ENCODE measurements at regions not wholly inside any gene's neighbourhood (a gene's known extent, or its start where the extent isn't known, plus 50 kb on each side); places are given as distances from the start of the nearest gene placed in this dataset.

- Mint-ChIP-seq H3K27me3 (ENCODE audit: low read depth) (peaks cover 36% of the 10 kb centered on the region), H3K36me3 (ENCODE audit: low read depth) (no peaks in the 10 kb centered on the region), H3K27ac (ENCODE audit: unreplicated experiment) (no peak overlapping the region), H3K4me1 (peaks cover 5% of the 10 kb centered on the region), H3K9me3 (peaks cover 3% of the 10 kb centered on the region), H3K4me3 (no peak overlapping the region)
- no peak for DNase-seq (ENCODE audit: low read depth, low spot score)
- TF ChIP-seq CTCF (conservative IDR thresholded peaks at IDR 0.05), result no peak
These were observed 301.4 kb downstream of the TENT4A start for GRCh38 chr5:7014611-7015010.

DNA sequence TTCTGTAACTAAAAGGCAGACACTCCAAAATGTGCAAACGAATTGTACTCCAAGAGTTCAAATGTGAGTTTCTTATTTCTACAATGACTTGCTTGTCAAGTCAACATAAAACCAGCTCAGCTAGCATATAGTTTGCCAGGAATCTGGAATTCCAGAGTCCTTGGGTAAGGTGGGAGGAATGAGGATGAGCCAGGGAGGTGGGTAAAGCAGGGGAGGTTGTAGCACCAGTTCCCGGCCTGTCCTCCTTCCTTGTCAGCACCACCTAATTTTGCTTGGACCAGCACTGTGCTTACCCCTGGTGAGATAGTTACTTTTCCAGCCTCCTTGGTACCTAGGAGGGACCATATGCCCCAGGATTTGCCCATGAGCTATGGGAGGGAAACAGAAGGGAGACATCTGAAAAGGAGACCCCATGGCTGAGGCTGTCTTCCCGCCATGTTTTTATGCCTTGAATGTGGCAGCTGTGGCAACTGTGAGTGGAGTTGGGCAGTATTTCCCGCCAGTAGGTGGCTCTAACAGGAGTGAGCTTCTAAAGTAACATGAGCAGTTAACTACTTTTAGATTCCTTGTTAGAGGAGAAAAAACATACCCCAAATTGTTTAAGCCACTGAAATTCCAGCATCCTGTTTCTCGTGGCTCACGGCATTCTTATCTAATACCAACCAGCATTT, 302.5 kb downstream of the TENT4A start:
- peaks cover 5% of the 10 kb centered on the region for H3K4me1 Mint-ChIP-seq
- no peak overlapping the region for H3K27ac Mint-ChIP-seq (ENCODE audit: unreplicated experiment)
- H3K27me3 Mint-ChIP-seq (ENCODE audit: low read depth), result peaks cover 35% of the 10 kb centered on the region
- no peak for DNase-seq (ENCODE audit: low read depth, low spot score)
- no peaks in the 10 kb centered on the region for H3K36me3 Mint-ChIP-seq (ENCODE audit: low read depth)
- H3K4me3 Mint-ChIP-seq, result no peak overlapping the region
- peak; percentile 53 for TF ChIP-seq CTCF (conservative IDR thresholded peaks at IDR 0.05)
- peaks cover 3% of the 10 kb centered on the region for H3K9me3 Mint-ChIP-seq

DNA sequence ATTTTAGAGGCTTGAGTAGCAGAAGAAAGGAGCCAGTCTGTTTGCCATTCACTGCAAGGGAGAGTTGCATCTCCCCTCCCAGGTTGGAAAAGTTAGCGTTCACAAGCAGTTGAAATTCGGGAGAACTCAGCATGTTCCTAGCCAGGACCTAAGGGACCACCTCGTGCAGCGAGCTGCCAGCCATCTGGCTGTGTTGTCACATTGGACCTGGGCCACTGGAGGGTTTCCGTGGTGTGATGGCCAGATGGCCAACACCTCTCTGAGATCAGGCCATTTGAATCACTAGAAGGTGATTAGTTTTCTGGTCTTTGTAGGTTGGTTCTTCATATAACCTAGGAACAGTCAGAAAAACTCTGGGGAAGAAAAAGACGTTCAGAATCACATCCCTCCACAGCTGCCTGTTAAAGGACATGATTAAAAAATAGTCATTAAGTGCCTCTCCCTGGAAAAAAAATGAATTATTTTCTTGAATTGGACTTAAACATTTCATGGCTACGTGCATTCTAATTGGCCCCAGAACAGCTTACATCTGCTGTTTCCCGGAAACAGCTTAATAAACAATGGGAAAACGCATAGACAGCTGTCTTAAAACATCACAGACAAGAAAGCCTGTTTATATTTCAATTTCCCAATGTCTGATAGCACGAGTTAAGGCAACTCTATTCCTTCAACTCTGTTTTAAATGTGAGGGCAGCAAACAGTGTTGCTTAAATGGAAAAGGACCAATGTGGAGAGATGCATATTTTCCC, 303.9 kb downstream of the TENT4A start:
- H3K27ac Mint-ChIP-seq (ENCODE audit: unreplicated experiment), result no peak overlapping the region
- peaks cover 27% of the 10 kb centered on the region for H3K27me3 Mint-ChIP-seq (ENCODE audit: low read depth)
- TF ChIP-seq CTCF (conservative IDR thresholded peaks at IDR 0.05), result no peak
- H3K9me3 Mint-ChIP-seq, result peaks cover 3% of the 10 kb centered on the region
- H3K4me1 Mint-ChIP-seq, result peaks cover 5% of the 10 kb centered on the region
- no peak for DNase-seq (ENCODE audit: low read depth, low spot score)
- no peaks in the 10 kb centered on the region for H3K36me3 Mint-ChIP-seq (ENCODE audit: low read depth)
- no peak overlapping the region for H3K4me3 Mint-ChIP-seq

- Mint-ChIP-seq H3K36me3 (ENCODE audit: low read depth) (no peaks in the 10 kb centered on the region), H3K27ac (ENCODE audit: unreplicated experiment) (no peak overlapping the region), H3K4me1 (peaks cover 5% of the 10 kb centered on the region), H3K27me3 (ENCODE audit: low read depth) (peaks cover 18% of the 10 kb centered on the region), H3K4me3 (no peak overlapping the region), H3K9me3 (peaks cover 3% of the 10 kb centered on the region)
- DNase-seq (ENCODE audit: low read depth, low spot score), result no peak
- no peak for TF ChIP-seq CTCF (conservative IDR thresholded peaks at IDR 0.05)
These were observed 305.0 kb downstream of the TENT4A start for GRCh38 chr5:7018198-7018597.

DNA sequence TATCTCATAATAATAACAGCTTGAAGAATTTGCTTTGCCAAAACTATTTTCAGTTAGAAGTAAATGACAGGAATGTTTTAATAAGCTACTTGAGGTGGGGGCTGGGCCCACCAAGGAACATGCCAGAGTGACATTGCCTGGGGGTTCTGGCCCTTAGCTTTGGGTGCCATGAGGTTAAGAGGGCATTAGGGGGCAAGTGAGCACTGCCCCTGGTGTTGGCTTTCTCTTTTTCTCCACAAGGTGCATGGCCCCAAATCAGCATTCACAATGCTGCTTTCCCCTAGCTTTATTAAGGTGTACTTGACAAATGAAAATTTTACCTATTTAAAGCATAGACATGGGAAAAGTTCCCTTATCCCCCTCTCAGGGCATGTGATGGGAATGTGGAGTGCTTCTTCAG, 305.4 kb downstream of the TENT4A start:
- Mint-ChIP-seq H3K27ac (ENCODE audit: unreplicated experiment) (no peak overlapping the region), H3K4me1 (peaks cover 5% of the 10 kb centered on the region), H3K27me3 (ENCODE audit: low read depth) (peaks cover 15% of the 10 kb centered on the region)

More for the DNA sequence above, 305.4 kb downstream of the TENT4A start:
- H3K36me3 Mint-ChIP-seq (ENCODE audit: low read depth), result no peaks in the 10 kb centered on the region
- TF ChIP-seq CTCF (conservative IDR thresholded peaks at IDR 0.05), result no peak
- H3K4me3 Mint-ChIP-seq, result no peak overlapping the region
- peaks cover 3% of the 10 kb centered on the region for H3K9me3 Mint-ChIP-seq
- DNase-seq (ENCODE audit: low read depth, low spot score), result no peak
